ENCODE measurements at regions not wholly inside any gene's neighbourhood (a gene's known extent, or its start where the extent isn't known, plus 50 kb on each side); places are given as distances from the start of the nearest gene placed in this dataset.

GRCh38 chr12:127463237-127463636 lies 803.7 kb upstream of the TMEM132C start:
- H2BK120ac ChIP-seq (ENCODE audit: low read depth, low read length, poor library complexity, severe bottlenecking) = no peak overlapping the region
- whole genome bisulfite sequencing (ENCODE audit: extremely low coverage, insufficient read length, low lambda C conversion rate) = no CpG with 5 or more reads among the region's 1 CpG
- H3K23ac ChIP-seq (ENCODE audit: insufficient read length, low read depth, low read length) = no peak overlapping the region
- no peaks in the 10 kb centered on the region for H3K27me3 ChIP-seq (ENCODE audit: insufficient read depth, low read length)
- H2BK12ac ChIP-seq (ENCODE audit: insufficient read length, low read depth, low read length) = no peak overlapping the region
- H3K4me1 ChIP-seq (ENCODE audit: insufficient read depth, low read length) = no peaks in the 10 kb centered on the region; the same call in 1 of the 2 replicates
- H4K20me1 ChIP-seq (ENCODE audit: control insufficient read depth, insufficient read depth, insufficient read length) = no peaks in the 10 kb centered on the region
- H3K79me1 ChIP-seq (ENCODE audit: insufficient read depth, low read depth, low read length, poor library complexity, severe bottlenecking) = no peaks in the 10 kb centered on the region
- no peak for DNase-seq
- no peak overlapping the region for H3K9ac ChIP-seq (ENCODE audit: extremely low read depth, insufficient read length, low read length)
- H3K18ac ChIP-seq (ENCODE audit: insufficient read length, low read depth, low read length) = no peak overlapping the region
- H2BK5ac ChIP-seq (ENCODE audit: insufficient read length, low read length) = no peak overlapping the region
- TF ChIP-seq CTCF (conservative IDR thresholded peaks at IDR 0.05) = no peak
- H2BK20ac ChIP-seq (ENCODE audit: low read depth, low read length, poor library complexity, severe bottlenecking) = no peak overlapping the region
- H4K5ac ChIP-seq (ENCODE audit: insufficient read length, low read depth, low read length) = no peak overlapping the region
- H2BK15ac ChIP-seq (ENCODE audit: low read depth, low read length) = no peak overlapping the region
- no peak overlapping the region for H2AK5ac ChIP-seq (ENCODE audit: insufficient read length, low read length)
- H4K8ac ChIP-seq (replicated peaks; ENCODE audit: insufficient read length, low read depth, low read length) = no peak overlapping the region
- Mint-ChIP-seq H3K27me3 (ENCODE audit: low read depth) (peaks cover 4% of the 10 kb centered on the region), H3K4me1 (peaks cover 6 to 11% of the 10 kb centered on the region in 2 experiments), H3K9me3 (no peaks in the 10 kb centered on the region; a peak in 2 of 5 replicates), H3K27ac (no peak overlapping the region), H3K36me3 (ENCODE audit: insufficient read depth in 1 of 3, low read depth in 3 of 3) (no peaks in the 10 kb centered on the region; a peak in 1 of 7 replicates), H3K4me3 (no peak overlapping the region)
- no peak overlapping the region for H3T11ph ChIP-seq (ENCODE audit: low read length)
- H3K14ac ChIP-seq (ENCODE audit: insufficient read depth, low read length) = no peak overlapping the region
- H3K9me3 ChIP-seq (ENCODE audit: control insufficient read depth, low read depth, low read length) = no peaks in the 10 kb centered on the region
- no peaks in the 10 kb centered on the region for H3K79me2 ChIP-seq (ENCODE audit: insufficient read depth, low read length)
- H3K4ac ChIP-seq (ENCODE audit: low read depth, low read length) = no peak overlapping the region
- H3K27ac ChIP-seq (ENCODE audit: insufficient read length, low read depth, low read length) = no peak overlapping the region
- no peak overlapping the region for H4K91ac ChIP-seq (ENCODE audit: insufficient read length, low read depth, low read length)
- H3K56ac ChIP-seq (ENCODE audit: insufficient read length, low read depth, low read length) = no peak overlapping the region
- H3K23me2 ChIP-seq (ENCODE audit: insufficient read length, low read depth, low read length, poor library complexity, severe bottlenecking) = no peaks in the 10 kb centered on the region
- no peak overlapping the region for H2AFZ ChIP-seq (ENCODE audit: low read length)
- H3K4me2 ChIP-seq (ENCODE audit: insufficient read depth, insufficient read length, low read length) = no peak overlapping the region

Measured in H9 (cell line).